A673 (cell line): ENCODE measurements at regions not wholly inside any gene's neighbourhood (a gene's known extent, or its start where the extent isn't known, plus 50 kb on each side); places are given as distances from the start of the nearest gene placed in this dataset.

Experiments used
- BruUV-seq: library from RNA; stranded (reverse); fragments of 400-500 nt; replicated peaks from 2 replicates; lab custom pipeline; 2021; lab: Mats Ljungman, UMichigan
- CTCF ChIA-PET: fragments of 300-600 bp; sonication (Branson Sonifier 250); formaldehyde crosslinking; loops from one replicate; lab custom pipeline; 2022; ENCODE audit warnings: antibody characterized with exemption; lab: Charles Lee
- POLR2A ChIA-PET: fragments of 300-600 bp; sonication (Branson Sonifier 250); formaldehyde crosslinking; loops from one replicate; lab custom pipeline; 2022; ENCODE audit warnings: antibody characterized with exemption; ENCODE audit not compliant: low non-redundant PET; lab: Charles Lee
- DNase-seq: peaks from one replicate; pipeline ENCODE4 v3.0.0-alpha.2; 2015; ENCODE audit warnings: low spot score
- H3K27ac ChIP-seq: fragments of 200-600 bp; sonication (generic); 2 replicates; pipeline ENCODE4 v1.5.1; 2016; ENCODE audit warnings: mixed run types, low read depth, mild to moderate bottlenecking, mixed read lengths, antibody characterized with exemption, low read length; ENCODE audit not compliant: poor library complexity, severe bottlenecking
- H3K27me3 ChIP-seq: fragments of 200-600 bp; sonication (generic); replicated peaks from 2 replicates; pipeline ENCODE4 v1.6.1; 2017; ENCODE audit warnings: mixed run types, low read depth, mild to moderate bottlenecking, mixed read lengths, antibody characterized with exemption, low read length; ENCODE audit not compliant: insufficient read depth, poor library complexity
- H3K36me3 ChIP-seq: fragments of 200-600 bp; sonication (generic); 2 replicates; pipeline ENCODE4 v1.6.1; 2016; ENCODE audit warnings: mixed run types, mild to moderate bottlenecking, mixed read lengths, antibody characterized with exemption, low read length; ENCODE audit not compliant: insufficient read depth, poor library complexity, severe bottlenecking
- H3K4me1 ChIP-seq: fragments of 200-600 bp; sonication (generic); 2 replicates; pipeline ENCODE4 v1.6.1; 2017; ENCODE audit warnings: mixed run types, mild to moderate bottlenecking, mixed read lengths, antibody characterized with exemption, low read length; ENCODE audit not compliant: insufficient read depth, poor library complexity, severe bottlenecking
- H3K4me3 ChIP-seq: fragments of 200-600 bp; sonication (generic); 2 replicates; pipeline ENCODE4 v1.5.1; 2016; ENCODE audit warnings: low read depth, mixed run types, mild to moderate bottlenecking, mixed read lengths, low read length; ENCODE audit not compliant: poor library complexity, severe bottlenecking
- H3K9me3 ChIP-seq: fragments of 200-600 bp; sonication (generic); 2 replicates; pipeline ENCODE4 v1.6.1; 2016; ENCODE audit warnings: mixed run types, low read depth, mild to moderate bottlenecking, mixed read lengths, antibody characterized with exemption, low read length; ENCODE audit not compliant: poor library complexity, severe bottlenecking
- CTCF ChIP-seq: fragments of 300-800, 200-600 bp; sonication (generic); conservative IDR thresholded peaks from 2 replicates; pipeline ENCODE4 v1.5.1; 2017; ENCODE audit warnings: low read depth, mild to moderate bottlenecking, antibody characterized with exemption, low read length, moderate library complexity, mixed read lengths
- EZH2 ChIP-seq: fragments of 200-600 bp; sonication (generic); IDR thresholded peaks from 2 replicates; pipeline ENCODE4 v1.6.1; 2017; ENCODE audit warnings: borderline replicate concordance, low read depth, mild to moderate bottlenecking, mixed read lengths, antibody characterized with exemption, low read length; ENCODE audit not compliant: poor library complexity, severe bottlenecking
- intact Hi-C: fragments of 100-400 bp; cut with micrococcal nuclease; formaldehyde crosslinking; loops from one replicate; pipeline ENCODE4 v1.10.0; 2022; ENCODE audit not compliant: unreplicated experiment

GRCh38 chr7:33701927-33702326, 203.4 kb upstream of the BMPER start:
- ChIA-PET CTCF (no interaction called here), POLR2A (no interaction called here)
- Histone ChIP-seq H3K27ac (no peak overlapping the region), H3K27me3 (no peaks in the 10 kb centered on the region), H3K36me3 (no peaks in the 10 kb centered on the region), H3K4me1 (peaks cover 2% of the 10 kb centered on the region), H3K9me3 (peaks cover 17% of the 10 kb centered on the region), H3K4me3 (no peak overlapping the region)
- BruUV-seq = no TSS peak
- intact Hi-C loops = no loop called here
- no peak for DNase-seq
- TF ChIP-seq EZH2 (no peak), CTCF (no peak)

GRCh38 chr7:33702514-33703054, 202.8 kb upstream of the BMPER start:
- CTCF ChIA-PET = no interaction called here
- intact Hi-C loops = no loop called here

GRCh38 chr7:33705333-33705833, 200.0 kb upstream of the BMPER start:
- ChIA-PET CTCF (no interaction called here), POLR2A (no interaction called here)
- no TSS peak for BruUV-seq
- Histone ChIP-seq H3K36me3 (no peaks in the 10 kb centered on the region), H3K4me1 (peaks cover 12% of the 10 kb centered on the region), H3K27ac (no peak overlapping the region), H3K9me3 (peaks cover 17% of the 10 kb centered on the region), H3K4me3 (no peak overlapping the region), H3K27me3 (no peaks in the 10 kb centered on the region)
- no peak for DNase-seq
- no peak for TF ChIP-seq CTCF
- no peak for TF ChIP-seq EZH2
- intact Hi-C loops = no loop called here

More at GRCh38 chr7:33702514-33703054, 202.8 kb upstream of the BMPER start:
- Histone ChIP-seq H3K9me3 (peaks cover 17% of the 10 kb centered on the region), H3K27ac (no peak overlapping the region), H3K36me3 (no peaks in the 10 kb centered on the region), H3K27me3 (no peaks in the 10 kb centered on the region), H3K4me3 (no peak overlapping the region), H3K4me1 (peaks cover 9% of the 10 kb centered on the region)
- BruUV-seq = no TSS peak
- POLR2A ChIA-PET = no interaction called here
- DNase-seq = no peak
- TF ChIP-seq EZH2 = no peak
- no peak for TF ChIP-seq CTCF
